ENCODE measurements at regions not wholly inside any gene's neighbourhood (a gene's known extent, or its start where the extent isn't known, plus 50 kb on each side); places are given as distances from the start of the nearest gene placed in this dataset.

GRCh38 chr4:167550021-167550420 lies 315.7 kb upstream of the SPOCK3 start:
- H3K4me3 Mint-ChIP-seq, result no peak overlapping the region
- H3K4me1 Mint-ChIP-seq, result no peaks in the 10 kb centered on the region
- H3K36me3 Mint-ChIP-seq, result no peaks in the 10 kb centered on the region
- H3K27ac Mint-ChIP-seq, result no peak overlapping the region
- no peaks in the 10 kb centered on the region for H3K27me3 Mint-ChIP-seq
- ATAC-seq (replicated peaks) (no peak), DNase-seq (no peak)
- peaks cover 0 to 8% of the 10 kb centered on the region in 2 donors for H3K9me3 Mint-ChIP-seq

- Mint-ChIP-seq H3K36me3 (no peaks in the 10 kb centered on the region), H3K9me3 (peaks cover 6 to 7% of the 10 kb centered on the region in 2 donors), H3K4me1 (no peaks in the 10 kb centered on the region), H3K27ac (no peak overlapping the region), H3K27me3 (no peaks in the 10 kb centered on the region), H3K4me3 (no peak overlapping the region)
- no peak for DNase-seq
- no peak for ATAC-seq (replicated peaks)
Observed at GRCh38 chr4:167555338-167556022, 321.2 kb upstream of the SPOCK3 start.

GRCh38 chr4:167578906-167579305 lies 344.6 kb upstream of the SPOCK3 start:
- DNase-seq, result no peak
- H3K9me3 Mint-ChIP-seq, result peaks cover 0 to 7% of the 10 kb centered on the region in 2 donors
- no peak for ATAC-seq (replicated peaks)
- no peak overlapping the region for H3K27ac Mint-ChIP-seq
- H3K4me3 Mint-ChIP-seq, result no peak overlapping the region
- no peaks in the 10 kb centered on the region for H3K36me3 Mint-ChIP-seq
- H3K4me1 Mint-ChIP-seq, result no peaks in the 10 kb centered on the region
- H3K27me3 Mint-ChIP-seq, result no peaks in the 10 kb centered on the region

- Mint-ChIP-seq H3K4me1 (no peaks in the 10 kb centered on the region), H3K27ac (no peak overlapping the region), H3K36me3 (no peaks in the 10 kb centered on the region), H3K4me3 (no peak overlapping the region), H3K27me3 (no peaks in the 10 kb centered on the region), H3K9me3 (peaks cover 6 to 10% of the 10 kb centered on the region in 2 donors)
- ATAC-seq (replicated peaks), result no peak
- DNase-seq, result peak; percentile 0
Observed at GRCh38 chr4:167581449-167581965, 347.2 kb upstream of the SPOCK3 start.

GRCh38 chr4:167587361-167587760 lies 353.1 kb upstream of the SPOCK3 start:
- DNase-seq (no peak), ATAC-seq (replicated peaks) (no peak)
- H3K27me3 Mint-ChIP-seq, result no peaks in the 10 kb centered on the region
- H3K9me3 Mint-ChIP-seq, result peaks cover 6 to 7% of the 10 kb centered on the region in 2 donors
- no peaks in the 10 kb centered on the region for H3K4me1 Mint-ChIP-seq
- H3K4me3 Mint-ChIP-seq, result no peak overlapping the region
- no peak overlapping the region for H3K27ac Mint-ChIP-seq
- H3K36me3 Mint-ChIP-seq, result no peaks in the 10 kb centered on the region

- Mint-ChIP-seq H3K4me1 (no peaks in the 10 kb centered on the region), H3K36me3 (no peaks in the 10 kb centered on the region), H3K27me3 (no peaks in the 10 kb centered on the region), H3K4me3 (no peak overlapping the region), H3K27ac (no peak overlapping the region), H3K9me3 (peaks cover 3 to 4% of the 10 kb centered on the region in 2 donors)
- ATAC-seq (replicated peaks) (no peak), DNase-seq (no peak)
Observed at GRCh38 chr4:167595898-167596297, 361.6 kb upstream of the SPOCK3 start.

GRCh38 chr4:167602157-167602556 lies 367.9 kb upstream of the SPOCK3 start:
- Mint-ChIP-seq H3K4me3 (no peak overlapping the region), H3K36me3 (no peaks in the 10 kb centered on the region), H3K9me3 (peaks cover 0 to 1% of the 10 kb centered on the region in 2 donors), H3K4me1 (no peaks in the 10 kb centered on the region), H3K27me3 (no peaks in the 10 kb centered on the region), H3K27ac (no peak overlapping the region)
- DNase-seq (no peak), ATAC-seq (replicated peaks) (no peak)

GRCh38 chr4:167606551-167606950 lies 372.3 kb upstream of the SPOCK3 start:
- Mint-ChIP-seq H3K27ac (no peak overlapping the region), H3K9me3 (peaks cover 0 to 5% of the 10 kb centered on the region in 2 donors), H3K4me3 (peak overlapping the region in 1 of 2 donors; percentile 11), H3K4me1 (no peaks in the 10 kb centered on the region), H3K36me3 (no peaks in the 10 kb centered on the region), H3K27me3 (no peaks in the 10 kb centered on the region)
- ATAC-seq (replicated peaks), result no peak
- DNase-seq, result no peak

- peaks cover 0 to 8% of the 10 kb centered on the region in 2 donors for H3K9me3 Mint-ChIP-seq
- H3K27ac Mint-ChIP-seq, result no peak overlapping the region
- DNase-seq (no peak), ATAC-seq (replicated peaks) (no peak)
- H3K4me3 Mint-ChIP-seq, result no peak overlapping the region
- no peaks in the 10 kb centered on the region for H3K4me1 Mint-ChIP-seq
- no peaks in the 10 kb centered on the region for H3K27me3 Mint-ChIP-seq
- no peaks in the 10 kb centered on the region for H3K36me3 Mint-ChIP-seq
Observed at GRCh38 chr4:167613381-167613780, 379.1 kb upstream of the SPOCK3 start.

- Mint-ChIP-seq H3K4me3 (no peak overlapping the region), H3K4me1 (no peaks in the 10 kb centered on the region), H3K9me3 (peaks cover 0 to 6% of the 10 kb centered on the region in 2 donors), H3K27me3 (no peaks in the 10 kb centered on the region), H3K27ac (no peak overlapping the region), H3K36me3 (no peaks in the 10 kb centered on the region)
- ATAC-seq (replicated peaks) (no peak), DNase-seq (no peak)
Observed at GRCh38 chr4:167614866-167615265, 380.6 kb upstream of the SPOCK3 start.

GRCh38 chr4:167616476-167616875 lies 382.2 kb upstream of the SPOCK3 start:
- Mint-ChIP-seq H3K27me3 (no peaks in the 10 kb centered on the region), H3K4me1 (no peaks in the 10 kb centered on the region), H3K9me3 (peaks cover 0 to 4% of the 10 kb centered on the region in 2 donors), H3K4me3 (no peak overlapping the region), H3K27ac (no peak overlapping the region), H3K36me3 (no peaks in the 10 kb centered on the region)
- no peak for ATAC-seq (replicated peaks)
- DNase-seq, result no peak

GRCh38 chr4:167622481-167623240 lies 388.4 kb upstream of the SPOCK3 start:
- peak; percentile 5 for DNase-seq
- H3K27me3 Mint-ChIP-seq, result no peaks in the 10 kb centered on the region
- no peaks in the 10 kb centered on the region for H3K4me1 Mint-ChIP-seq
- ATAC-seq (replicated peaks), result peak; percentile 79 to 89
- H3K9me3 Mint-ChIP-seq, result no peaks in the 10 kb centered on the region
- no peak overlapping the region for H3K4me3 Mint-ChIP-seq
- H3K27ac Mint-ChIP-seq, result no peak overlapping the region
- no peaks in the 10 kb centered on the region for H3K36me3 Mint-ChIP-seq

- ATAC-seq (replicated peaks), result no peak
- DNase-seq, result no peak
- Mint-ChIP-seq H3K4me3 (no peak overlapping the region), H3K27ac (no peak overlapping the region), H3K4me1 (no peaks in the 10 kb centered on the region), H3K36me3 (no peaks in the 10 kb centered on the region), H3K9me3 (no peaks in the 10 kb centered on the region), H3K27me3 (no peaks in the 10 kb centered on the region)
Observed at GRCh38 chr4:167623241-167623572, 388.9 kb upstream of the SPOCK3 start.

- no peaks in the 10 kb centered on the region for H3K4me1 Mint-ChIP-seq
- no peaks in the 10 kb centered on the region for H3K27me3 Mint-ChIP-seq
- peaks cover 4 to 13% of the 10 kb centered on the region in 2 donors for H3K9me3 Mint-ChIP-seq
- ATAC-seq (replicated peaks) (no peak), DNase-seq (no peak)
- no peak overlapping the region for H3K4me3 Mint-ChIP-seq
- H3K27ac Mint-ChIP-seq, result no peak overlapping the region
- H3K36me3 Mint-ChIP-seq, result no peaks in the 10 kb centered on the region
Observed at GRCh38 chr4:167629272-167629671, 395.0 kb upstream of the SPOCK3 start.

- ATAC-seq (replicated peaks) (no peak), DNase-seq (no peak)
- Mint-ChIP-seq H3K36me3 (no peaks in the 10 kb centered on the region), H3K9me3 (peaks cover 0 to 2% of the 10 kb centered on the region in 2 donors), H3K27me3 (no peaks in the 10 kb centered on the region), H3K4me3 (no peak overlapping the region), H3K4me1 (no peaks in the 10 kb centered on the region), H3K27ac (no peak overlapping the region)
Observed at GRCh38 chr4:167642250-167642649, 408.0 kb upstream of the SPOCK3 start.

Measured in stimulated activated naive B cell treated with anti-CD40 and anti-IgM and Interleukin-4, amounts not matched to agents 10 μg/mL and 1 μg/mL and 100 μg/mL, for 72 hours (primary cell).